Fibroblast of skin of scalp (primary cell): ENCODE measurements at regions not wholly inside any gene's neighbourhood (a gene's known extent, or its start where the extent isn't known, plus 50 kb on each side); places are given as distances from the start of the nearest gene placed in this dataset.
"Not testable (repeated sequence)": the region's sequence is repeated elsewhere in the genome, so short reads cannot be mapped to it uniquely, and the experiment has no call there.

Source experiments
- DNase-seq: peaks from one replicate; pipeline ENCODE4 v3.0.0-alpha.2; 2013

DNA sequence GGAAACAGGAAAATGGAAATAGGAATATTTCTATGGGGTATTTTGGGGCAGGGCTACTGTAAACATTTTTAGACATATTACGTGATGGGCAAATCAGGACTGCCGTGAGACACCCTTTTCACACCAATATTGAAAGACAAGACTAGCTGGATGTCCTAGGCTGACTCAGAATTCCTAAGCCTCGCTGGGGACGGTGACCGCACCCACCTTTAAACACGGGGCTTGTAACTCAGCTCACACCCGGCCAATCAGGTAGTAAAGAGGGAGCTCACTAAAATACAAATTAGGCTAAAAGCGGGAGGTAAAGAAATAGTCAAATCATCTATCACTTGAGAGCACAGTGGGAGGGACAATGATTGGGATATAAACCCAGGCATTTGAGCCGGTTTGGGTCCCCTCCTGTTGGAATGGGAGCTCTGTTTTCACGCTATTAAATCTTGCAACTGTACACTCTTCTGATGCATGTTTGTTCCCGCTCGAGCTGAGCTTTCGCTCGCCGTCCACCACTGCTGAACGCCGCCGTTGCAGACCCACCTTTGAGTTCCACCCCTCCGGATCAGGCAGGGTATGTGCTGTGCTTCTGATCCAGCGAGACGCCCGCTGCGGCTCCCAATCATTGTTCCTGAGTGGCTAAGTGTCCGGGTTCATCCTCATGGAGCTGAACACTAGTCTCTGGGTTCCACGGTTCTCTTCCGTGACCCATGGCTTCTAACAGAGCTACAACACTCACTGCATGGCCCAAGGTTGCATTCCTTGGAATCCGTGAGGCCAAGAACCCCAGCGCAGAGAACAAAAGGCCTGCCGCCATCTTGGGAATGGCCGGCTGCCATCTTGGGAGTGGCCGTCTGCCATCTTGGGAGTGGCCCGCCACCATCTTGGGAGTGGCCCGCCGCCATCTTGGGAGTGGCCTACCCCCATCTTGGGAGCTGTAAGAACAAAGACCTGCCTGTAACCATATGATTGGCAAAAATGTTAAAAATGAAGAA, 152.6 kb downstream of the CRLF2 start:
- no peak for DNase-seq

DNA sequence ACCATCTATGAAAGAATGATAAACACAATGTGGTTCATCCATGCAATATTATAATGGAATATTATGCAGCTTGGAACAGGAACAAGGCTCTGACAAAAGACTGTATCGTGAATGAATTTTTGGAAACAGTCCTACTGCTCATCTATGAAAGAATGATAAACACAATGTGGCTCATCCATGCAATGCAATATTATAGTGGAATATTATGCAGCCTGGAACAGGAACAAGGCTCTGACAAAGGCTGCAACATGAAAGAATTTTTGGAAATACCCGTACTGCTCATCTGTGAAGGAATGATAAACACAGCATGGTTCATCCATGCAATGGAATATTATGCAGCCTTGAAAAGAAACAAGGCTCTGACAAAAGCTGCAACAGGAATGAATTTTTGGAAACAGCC, 158.8 kb downstream of the CRLF2 start:
- DNase-seq, result not testable (repeated sequence)

DNA sequence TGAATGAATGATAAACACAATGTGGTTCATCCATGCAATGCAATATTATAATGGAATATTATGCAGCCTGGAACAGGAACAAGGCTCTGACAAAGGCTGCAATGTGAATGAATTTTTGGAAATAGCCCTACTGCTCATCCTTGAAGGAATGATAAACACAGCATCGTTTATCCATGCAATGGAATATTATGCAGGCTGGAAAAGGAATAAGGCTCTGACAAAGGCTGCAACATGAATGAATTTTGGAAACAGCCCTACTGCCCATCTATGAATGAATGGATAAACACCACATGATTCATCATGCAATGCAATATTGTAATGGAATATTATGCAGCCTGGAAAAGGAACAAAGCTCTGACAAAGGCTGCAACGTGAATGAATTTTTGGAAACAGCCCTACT, 159.4 kb downstream of the CRLF2 start:
- DNase-seq, result no peak

DNA sequence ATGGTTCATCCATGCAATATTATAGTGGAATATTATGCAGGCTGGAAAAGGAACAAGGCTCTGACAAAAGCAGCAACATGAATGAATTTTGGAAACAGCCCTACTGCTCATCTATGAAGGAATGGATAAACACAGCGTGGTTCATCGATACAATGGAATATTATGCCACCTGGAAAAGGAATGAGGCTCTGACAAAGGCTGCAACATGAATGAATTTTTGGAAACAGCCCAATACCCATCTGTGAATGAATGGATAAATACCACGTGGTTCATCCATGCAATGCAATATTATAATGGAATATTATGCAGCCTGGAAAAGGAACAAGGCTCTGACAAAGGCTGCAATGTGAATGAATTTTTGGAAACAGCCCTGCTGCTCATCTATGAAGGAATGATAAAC, 160.4 kb downstream of the CRLF2 start:
- no peak for DNase-seq

DNA sequence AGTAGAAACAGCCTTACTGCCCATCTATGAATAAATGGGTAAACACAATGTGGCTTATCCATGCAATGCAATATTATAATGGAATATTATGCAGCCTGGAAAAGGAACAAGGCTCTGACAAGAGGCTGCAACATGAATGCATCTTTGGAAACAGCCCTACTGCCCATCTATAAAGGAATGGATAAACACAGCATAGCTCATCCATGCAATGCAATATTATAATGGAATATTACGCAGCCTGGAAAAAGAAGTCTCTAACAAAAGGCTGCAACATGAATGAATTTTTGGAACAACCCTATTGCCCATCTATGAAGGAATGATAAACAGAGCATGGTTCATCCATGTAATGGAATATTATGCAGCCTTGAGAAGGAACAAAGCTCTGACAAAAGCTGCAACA, 161.0 kb downstream of the CRLF2 start:
- no peak for DNase-seq

DNA sequence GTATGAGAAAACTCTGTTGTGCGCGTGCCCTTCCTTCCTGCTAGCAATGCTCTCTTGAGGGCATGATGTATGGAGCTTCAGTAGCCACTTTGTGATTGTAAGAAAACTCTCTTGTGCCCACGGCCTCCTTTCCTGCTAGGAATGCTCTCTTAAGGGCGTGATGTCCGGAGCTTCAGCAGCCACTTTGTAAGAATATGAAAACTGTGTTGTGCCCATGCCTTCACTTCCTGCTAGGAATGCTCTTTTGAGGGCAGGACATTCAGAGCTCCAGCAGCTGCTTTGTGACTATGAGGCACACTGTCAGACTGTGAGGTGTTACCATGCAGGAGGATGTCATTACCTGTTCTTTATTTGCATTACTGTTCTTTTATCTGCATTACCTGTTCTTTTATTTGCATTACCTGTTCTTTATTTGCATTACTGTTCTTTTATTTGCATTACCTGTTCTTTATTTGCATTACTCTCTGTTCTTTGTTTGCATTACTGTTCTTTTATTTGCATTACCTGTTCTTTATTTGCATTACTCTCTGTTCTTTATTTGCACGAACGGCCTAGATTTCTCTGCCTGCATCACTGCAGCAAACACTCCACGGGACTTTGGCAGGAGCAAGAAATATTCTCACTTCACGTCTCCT, 166.7 kb downstream of the CRLF2 start:
- DNase-seq, result no peak

DNA sequence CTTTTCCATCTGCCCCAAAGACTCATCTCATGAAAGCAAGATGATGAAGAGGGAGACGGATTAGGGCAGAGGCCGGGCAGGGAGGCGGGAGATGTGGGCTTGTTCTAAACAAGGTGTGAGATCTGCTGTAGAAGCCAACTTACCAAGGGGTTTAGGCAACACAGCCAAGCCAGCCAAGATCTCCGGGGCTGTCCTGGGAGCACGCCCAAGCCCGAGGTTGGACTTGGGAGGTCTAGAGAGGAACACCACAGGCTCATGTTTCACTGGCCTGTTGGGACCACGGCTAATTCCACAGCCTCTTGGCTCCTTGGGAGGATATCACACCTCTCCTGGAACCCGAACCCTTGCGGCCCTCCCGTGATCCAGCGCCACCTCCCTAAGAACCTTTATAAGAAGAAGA, 171.4 kb downstream of the CRLF2 start:
- DNase-seq, result no peak

DNA sequence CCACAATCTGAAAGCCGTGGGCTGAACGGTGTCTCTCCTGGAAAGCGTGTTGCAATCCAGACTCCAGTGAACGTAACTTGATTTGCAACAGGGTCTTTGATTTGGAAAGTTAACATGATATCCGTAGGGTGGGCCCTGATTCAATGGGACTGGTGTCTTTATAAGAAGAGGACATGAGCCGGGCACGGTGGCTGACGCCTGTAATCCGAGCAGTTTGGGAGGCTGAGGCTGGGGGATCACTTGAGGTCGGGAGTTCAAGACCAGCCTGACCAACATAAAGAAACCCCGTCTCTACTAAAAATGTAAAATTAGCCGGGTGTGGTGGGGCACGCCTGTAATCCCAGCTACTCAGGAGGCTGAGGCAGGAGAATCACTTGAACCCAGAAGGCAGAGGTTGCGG, 176.5 kb downstream of the CRLF2 start:
- DNase-seq, result not testable (repeated sequence)

DNA sequence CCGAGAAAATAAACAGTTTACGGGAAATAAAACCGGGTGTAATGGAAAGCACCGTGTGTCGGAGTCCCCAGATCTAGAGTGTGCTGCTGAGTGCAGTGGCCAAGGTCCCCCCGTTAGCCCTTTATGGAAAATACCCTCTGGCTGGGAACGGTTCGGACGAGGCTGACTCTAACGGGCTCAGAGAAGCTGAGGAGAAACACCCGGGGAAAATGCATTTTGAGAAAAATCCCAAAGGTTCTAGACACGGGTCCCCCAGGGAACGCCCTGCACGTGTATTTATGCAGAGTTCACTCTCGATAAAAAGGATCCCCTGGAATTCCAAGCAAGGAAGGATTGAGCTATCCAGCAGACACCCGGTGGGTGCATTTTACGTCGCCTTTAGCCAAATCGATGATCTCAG, 177.2 kb downstream of the CRLF2 start:
- DNase-seq, result no peak

DNA sequence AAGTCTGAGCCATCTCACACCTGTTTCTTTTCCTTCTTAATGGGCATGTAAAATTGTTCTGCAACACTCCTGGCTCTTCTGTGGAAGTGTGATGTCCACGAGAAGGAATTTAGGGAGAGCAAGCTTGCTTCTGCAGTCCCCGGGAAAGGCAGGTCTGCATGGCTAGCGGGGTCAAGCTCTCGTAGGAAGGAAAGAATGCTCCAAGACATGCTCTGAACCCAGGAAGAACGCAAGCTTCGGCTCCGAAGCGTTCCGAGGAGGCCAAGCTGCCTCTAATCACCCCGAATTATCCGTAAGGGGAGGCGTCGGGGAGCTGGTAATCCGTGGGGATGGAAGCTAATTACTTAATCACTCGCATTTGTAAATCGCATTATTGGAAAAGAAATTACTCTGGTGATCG, 177.7 kb downstream of the CRLF2 start:
- DNase-seq, result no peak

DNA sequence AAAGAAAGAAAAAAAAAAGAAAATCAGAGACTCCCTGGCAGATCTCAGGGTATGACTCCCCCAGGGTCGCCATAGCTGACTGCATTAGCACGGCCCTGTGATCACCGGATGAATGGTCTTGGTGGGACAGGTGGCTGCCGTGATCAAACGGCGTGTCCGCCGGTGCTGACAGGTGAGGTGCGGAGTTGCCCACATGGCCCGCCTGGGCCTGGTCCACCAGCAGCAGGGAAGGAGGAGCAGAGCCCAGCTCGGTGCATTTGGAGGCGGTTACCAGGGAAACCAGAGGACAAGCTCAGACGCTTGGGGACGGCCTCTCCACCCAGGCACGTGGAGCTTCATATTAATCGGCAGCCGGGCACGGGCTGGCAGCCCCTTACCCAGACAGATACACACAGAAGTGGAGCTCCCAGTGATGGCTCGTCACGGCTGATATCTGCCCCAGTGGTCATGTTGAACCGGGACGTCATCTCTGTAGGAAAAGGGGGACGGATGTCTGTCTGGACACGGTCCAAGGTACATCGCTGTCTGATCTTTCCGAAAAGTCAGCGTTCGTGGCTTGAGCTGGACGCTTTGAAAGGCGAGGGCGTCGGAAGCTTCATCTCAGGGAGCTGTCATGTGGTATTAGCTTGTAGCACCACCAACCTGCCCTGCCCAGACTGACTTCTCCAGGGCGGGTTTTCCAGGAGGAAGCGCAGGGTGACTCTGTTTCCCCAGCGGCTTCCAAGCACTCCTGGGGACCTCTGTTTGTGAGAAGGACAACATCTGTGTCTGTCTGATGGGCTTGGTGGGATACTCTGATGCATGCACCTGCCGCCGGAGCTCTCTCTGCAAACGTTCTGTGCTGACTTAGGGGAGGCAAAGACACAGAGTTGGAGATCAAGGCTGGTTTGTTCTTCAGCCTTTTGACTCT, 180.7 kb downstream of the CRLF2 start:
- no peak for DNase-seq

DNA sequence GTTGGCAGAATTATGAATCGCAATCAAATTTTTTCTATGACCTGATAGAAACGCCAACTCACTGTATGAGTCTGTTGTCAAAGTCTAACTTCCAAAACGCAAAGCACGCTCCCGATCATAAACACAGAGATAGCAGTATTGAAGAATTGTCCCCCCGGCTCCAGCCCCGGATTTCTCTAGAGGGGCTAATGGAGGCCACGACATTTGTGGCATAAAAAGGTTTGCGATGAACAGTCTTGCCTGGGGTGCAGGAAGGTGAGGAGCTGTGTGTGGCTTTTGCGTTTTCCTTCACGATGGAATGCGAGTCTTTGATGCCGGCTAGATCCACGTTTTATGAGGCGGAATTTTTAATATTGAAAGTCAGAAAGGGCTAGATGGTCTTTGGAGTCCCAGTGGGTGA, 183.0 kb downstream of the CRLF2 start:
- no peak for DNase-seq

DNA sequence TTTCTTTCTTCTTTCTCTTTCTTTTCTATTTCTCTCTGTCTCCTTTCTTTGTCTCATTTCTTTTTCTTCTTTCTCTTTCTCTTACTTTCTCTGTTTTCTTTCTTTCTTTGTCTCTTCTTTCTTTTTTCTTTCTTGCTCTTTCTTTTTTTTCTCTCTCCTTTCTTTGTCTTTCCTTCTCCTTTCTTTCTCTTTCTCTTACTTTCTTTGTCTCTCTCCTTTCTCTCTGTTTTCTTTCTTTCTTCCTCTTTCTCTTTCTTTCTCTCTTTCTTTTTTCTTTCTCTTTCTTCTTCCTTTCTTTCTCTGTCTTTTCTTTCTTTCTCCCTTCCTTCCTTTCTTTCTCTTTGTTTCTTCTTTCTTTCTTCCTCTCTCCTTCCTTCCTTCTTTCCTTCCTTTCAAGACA, 184.8 kb downstream of the CRLF2 start:
- no peak for DNase-seq

DNA sequence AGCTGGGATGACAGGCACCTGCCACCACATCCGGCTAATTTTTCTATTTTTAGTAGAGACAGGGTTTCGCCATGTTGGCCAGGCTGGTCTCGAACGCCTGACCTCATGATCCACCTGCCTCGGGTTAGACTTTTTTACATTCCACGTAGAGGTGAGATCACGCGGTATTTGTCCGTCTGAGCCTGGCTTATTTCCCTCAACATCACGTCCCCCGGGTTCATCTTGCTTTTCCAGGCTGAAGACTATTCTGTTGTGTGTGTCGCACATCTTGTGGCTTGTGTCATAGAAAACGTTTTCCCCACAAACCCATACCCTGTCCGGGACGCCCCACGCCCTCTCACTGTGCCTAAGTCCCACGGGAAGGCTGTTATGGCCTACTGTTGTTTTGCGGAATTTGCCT, 185.3 kb downstream of the CRLF2 start:
- DNase-seq, result no peak

DNA sequence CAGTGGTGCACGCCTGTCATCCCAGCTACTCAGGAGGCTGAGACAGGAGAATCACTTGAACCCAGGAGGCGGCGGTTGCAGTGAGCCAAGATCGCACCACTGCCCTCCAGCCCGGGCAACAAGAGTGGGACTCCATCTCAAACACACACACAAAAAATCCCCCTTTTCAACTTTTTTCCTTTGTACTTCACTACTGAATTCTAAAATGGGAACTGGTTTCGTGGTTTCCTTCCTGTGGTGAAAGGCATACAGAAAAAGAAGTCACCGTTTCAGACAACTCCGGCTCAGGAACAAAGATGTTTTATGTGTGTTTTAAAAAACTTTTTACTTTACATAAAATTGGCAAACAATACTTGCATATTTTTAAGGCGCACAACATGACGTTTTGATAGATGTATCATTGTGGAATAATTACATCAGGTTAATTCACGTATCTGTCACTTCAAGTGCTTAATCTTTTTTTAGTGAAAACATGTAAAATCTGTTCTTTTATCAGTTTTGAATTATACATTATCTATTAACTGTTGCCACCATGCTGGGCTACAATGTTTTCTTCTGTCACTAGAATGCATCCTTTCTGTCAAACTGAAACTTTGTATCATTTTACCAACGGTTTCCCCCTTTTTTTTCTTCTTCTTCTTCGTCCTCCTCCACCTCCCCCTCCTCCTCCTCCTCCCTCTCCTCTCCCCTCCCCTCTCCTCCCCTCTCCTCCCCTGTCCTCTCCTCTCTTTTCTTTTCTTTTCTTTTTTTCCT, 186.0 kb downstream of the CRLF2 start:
- no peak for DNase-seq

DNA sequence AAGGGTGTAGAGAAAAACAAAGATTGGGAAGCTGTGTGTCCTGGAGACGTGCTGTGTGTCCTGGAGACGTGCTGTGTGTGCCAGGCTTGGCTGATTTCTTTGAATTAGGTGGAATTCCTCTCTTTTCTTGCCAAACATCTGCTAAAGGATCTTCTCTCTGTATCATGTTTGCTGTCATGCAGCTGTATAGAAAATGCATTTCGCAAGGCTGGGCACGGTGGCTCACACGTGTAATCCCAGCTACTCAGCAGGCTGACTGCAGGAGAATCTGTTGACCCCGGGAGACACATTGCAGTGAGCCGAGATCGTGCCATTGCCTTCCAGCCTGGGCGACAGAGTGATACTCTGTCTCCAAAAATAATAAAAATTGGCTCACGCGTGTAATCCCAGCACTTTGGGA, 187.0 kb downstream of the CRLF2 start:
- DNase-seq, result no peak

DNA sequence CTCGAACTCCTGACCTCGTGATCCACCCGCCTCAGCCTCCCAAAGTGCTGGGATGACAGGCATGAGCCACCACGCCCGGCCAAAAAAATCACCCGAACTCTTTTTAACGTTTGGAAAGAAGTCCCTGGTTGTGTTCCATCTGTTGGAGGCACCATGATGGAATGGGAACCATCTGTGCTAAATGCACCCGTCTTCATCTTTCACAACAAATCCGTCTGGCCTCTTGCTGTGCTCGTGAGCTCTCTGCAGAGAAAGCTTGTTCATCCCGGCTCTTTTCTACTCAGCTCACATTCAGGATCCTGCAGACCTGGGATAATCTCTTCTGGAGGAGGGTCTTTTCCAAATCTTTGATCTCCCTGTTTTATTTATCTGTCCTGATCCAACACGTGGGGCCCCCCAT, 188.8 kb downstream of the CRLF2 start:
- no peak for DNase-seq

DNA sequence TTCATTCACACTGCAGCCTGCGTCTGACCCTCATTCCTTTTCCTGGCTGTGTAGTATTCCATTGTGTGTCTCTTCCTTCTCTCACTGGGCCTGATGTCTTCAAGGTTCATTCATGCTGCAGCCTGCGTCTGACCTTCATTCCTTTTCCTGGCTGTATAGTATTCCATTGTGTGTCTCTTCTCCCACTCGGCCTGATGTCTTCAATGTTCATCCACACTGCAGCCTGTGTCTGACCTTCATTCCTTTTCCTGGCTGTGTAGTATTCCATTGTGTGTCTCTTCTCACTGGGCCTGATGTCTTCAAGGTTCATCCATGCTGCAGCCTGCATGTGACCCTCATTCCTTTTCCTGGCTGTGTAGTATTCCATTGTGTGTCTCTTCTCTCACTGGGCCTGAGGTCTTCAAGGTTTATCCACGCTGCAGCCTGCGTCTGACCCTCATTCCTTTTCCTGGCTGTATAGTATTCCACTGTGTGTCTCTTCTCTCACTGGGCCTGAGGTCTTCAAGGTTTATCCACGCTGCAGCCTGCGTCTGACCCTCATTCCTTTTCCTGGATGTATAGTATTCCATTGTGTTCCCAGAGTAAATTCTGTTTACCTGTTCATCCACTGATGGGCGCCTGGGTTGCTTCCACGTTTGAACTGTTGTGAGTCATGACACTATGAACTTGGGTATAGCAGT, 191.0 kb downstream of the CRLF2 start:
- not testable (repeated sequence) for DNase-seq

DNA sequence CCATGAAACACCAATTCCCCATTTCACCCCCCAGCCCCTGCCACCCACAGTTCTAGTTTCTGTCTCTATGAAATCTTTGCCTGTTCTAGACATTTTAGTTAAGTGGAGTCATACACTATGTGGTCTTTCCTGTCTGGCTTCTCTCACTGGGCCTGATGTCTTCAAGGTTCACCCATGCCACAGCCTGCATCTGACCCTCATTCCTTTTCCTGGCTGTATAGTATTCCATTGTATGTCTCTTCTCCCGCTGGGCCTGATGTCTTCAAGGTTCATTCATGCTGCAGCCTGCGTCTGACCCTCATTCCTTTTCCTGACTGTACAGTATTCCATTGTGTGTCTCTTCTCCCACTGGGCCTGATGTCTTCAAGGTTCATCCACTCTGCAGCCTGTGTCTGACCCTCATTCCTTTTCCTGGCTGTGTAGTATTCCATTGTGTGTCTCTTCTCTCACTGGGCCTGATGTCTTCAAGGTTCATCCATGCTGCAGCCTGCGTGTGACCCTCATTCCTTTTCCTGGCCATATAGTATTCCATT, 191.7 kb downstream of the CRLF2 start:
- DNase-seq, result no peak

DNA sequence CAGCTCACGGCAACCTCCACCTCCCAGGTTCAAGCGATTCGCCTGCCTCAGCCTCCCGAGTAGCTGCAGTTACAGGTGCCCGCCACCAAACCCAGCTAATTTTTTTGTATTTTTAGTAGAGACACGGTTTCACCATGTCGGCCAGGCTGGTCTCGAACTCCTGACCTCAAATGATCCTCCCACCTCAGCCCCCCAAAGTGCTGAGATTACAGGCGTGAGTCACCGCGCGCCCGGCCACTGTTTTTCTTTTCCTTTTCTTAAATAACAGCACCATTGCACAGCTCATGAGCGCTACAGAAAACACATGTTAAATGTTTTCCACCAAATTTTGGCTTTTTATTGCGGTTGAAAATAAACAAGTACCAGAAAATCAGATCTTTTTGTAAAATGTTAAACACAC, 195.5 kb downstream of the CRLF2 start:
- DNase-seq, result not testable (repeated sequence)

DNA sequence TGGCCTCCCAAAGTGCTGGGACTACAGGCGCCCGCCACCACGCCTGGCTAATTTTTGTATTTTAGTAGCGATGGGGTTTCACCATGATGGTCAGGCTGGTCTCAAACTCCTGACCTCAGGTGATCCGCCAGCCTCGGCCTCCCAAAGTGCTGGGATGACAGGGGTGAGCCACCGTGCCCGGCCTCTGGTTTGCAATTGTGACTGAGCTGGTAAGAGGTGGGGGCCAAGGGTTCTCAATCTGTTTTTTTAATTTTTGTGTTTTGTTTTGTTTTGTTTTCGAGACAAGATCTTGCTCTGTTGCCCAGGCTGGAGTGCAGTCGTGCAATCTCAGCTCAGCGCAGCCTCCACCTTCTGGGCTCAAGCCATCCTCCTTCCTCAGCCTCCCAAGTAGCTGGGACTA, 196.2 kb downstream of the CRLF2 start:
- not testable (repeated sequence) for DNase-seq
